GM04503 (cell line): ENCODE measurements at regions not wholly inside any gene's neighbourhood (a gene's known extent, or its start where the extent isn't known, plus 50 kb on each side); places are given as distances from the start of the nearest gene placed in this dataset.

Source experiments
- DNase-seq: peaks from one replicate; pipeline ENCODE4 v3.0.0-alpha.2; 2012; ENCODE audit warnings: low read depth

DNA sequence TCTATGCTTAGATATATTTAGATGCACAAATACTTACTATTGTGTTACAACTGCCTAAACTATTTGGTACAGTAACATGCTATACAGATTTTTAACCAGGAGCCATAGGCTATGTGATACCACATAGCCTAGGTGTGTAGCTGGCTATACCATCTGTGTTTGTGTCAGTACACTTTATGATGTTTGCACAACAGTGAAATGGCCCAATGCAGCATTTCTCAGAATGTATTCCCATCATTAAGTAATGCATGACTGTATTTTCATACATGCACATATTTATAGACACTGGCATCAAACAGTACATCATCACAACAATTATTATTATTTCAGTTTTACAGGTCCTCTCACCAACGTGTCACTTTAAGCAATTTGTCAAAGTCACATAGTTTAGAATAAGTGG lies 979.5 kb upstream of the TENM4 start:
- DNase-seq: no peak

DNA sequence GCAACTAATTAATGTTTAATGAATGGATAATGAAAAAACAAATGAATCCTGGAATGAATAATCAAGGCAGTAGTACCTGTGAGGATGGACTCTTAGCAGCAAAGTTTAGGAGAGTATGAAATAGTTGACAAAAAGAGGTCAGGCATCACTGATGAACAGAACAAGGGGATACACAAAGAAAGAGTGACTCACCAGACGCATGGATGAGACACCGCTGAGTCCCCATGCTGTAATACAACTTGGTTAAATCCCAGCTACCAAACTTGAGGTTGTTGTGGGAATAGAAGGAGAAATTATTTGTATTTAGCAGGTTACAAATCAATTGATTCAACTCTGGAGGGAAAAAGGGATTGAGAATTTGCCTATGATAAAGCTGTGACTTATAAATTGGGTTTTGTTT lies 976.9 kb upstream of the TENM4 start:
- DNase-seq: no peak

DNA sequence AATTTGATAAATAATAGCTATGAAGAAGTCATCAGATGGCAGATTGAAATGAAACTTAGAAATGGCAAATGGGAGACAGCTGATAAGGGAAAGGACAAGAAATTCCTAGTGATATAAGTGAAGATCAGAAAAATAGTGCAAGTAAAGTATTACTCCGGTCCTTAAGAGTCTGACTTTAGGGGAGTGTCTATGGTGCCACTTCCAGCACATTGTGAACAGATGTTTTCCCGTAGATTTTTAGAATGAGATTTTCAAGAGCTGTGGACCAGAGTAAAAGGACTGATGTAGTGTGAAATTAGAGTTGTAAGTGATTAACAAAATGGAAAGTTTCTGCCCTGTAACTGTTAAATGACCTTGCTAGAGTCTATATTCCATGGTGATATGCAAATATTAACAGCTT lies 974.8 kb upstream of the TENM4 start:
- no peak for DNase-seq

DNA sequence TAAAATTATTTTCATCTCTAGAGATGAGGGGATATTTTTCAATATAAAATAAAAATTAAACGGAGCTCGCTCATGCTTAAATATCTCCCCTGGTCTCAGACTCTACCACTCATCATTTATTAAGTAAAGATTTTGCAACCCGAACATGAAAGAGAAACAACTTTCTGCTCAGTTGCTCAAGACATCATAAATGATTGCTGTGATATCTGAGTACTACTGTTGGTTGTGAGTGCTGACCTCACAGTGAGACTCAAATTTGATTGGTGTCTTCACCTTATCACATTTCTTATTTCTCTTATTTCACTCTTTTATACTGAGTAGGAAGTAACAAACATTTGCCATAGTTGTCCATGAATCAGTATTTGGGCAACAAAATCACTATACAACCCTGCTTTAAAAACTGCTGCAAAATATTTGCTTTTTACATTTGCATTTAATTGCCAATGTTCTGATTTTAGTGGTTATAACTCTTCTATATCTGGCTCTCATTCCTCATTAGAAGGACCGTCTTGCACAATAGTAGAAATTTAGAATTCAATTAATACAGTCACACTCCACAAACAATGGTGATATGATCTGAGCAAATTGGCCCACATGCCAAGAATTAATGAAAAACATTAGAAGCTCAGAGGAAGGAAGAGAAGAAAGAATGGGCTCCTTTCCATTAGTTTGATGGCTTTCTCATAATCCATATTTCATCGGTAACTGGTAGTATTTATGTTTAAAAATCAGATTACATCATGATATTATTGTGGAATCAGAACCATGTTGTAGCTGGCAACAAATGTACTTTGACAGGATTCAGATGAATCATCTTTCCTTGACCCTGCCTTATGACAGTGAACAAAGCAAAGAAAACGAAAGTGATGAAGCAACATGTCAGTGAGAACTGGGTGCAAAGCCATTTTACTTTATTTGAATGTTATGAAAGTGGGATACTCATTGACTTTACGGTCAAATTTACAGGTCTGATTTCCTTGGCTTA lies 973.6 kb upstream of the TENM4 start:
- no peak for DNase-seq

DNA sequence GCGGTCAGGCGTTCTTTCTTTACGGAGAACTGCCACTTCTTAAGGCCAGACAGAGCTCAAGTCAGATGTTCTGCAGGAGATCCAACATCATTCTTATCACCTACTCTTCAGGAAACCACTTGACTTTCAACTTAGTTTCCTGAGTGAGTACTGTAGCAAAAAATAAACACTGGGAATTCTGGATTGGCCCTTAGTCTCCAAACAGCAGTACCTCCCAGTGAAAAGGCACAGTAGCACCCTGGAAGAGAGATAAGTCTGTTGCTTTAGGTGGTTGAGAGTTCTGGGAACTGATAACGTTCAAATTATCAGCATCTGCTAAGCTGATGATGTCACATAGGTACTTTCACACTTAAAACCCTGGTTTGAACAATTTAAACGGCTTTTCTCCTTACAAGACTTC lies 971.8 kb upstream of the TENM4 start:
- no peak for DNase-seq

DNA sequence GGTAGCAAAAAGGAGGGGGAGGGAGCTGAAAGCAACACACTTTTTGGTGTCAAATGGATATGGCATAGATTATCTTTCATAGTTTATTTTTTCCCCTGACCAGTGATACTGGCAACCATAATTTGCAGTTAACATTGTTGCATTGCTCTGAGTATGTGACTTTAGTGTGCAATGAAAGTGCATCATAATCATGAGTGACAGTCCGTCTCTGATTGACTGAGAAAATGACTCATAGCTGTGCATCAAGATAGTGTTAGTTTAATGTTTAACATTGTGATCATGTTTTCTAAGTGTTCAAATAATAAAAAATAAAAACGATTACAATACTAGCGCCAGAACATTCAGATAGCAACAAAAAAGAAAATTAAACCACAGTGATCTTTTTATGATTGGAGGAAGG lies 952.4 kb upstream of the TENM4 start:
- no peak for DNase-seq

DNA sequence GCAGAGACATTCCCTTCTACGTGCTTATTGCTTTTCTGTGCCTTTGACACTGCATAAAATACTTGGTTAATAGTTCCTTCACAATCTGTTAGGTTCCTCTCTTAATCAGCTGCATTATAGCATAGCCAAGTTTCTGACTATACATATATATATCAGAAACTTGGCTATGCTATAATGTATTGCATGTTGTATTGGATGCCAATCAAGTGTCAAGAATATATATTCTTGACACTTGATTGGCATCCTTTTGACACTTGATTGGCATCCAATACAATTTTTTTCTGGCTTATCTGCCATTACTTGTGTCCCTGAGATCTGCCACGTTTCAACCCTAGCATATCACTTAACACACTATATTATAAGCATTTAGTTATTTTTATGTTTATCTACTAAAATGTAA lies 949.7 kb upstream of the TENM4 start:
- DNase-seq: no peak

DNA sequence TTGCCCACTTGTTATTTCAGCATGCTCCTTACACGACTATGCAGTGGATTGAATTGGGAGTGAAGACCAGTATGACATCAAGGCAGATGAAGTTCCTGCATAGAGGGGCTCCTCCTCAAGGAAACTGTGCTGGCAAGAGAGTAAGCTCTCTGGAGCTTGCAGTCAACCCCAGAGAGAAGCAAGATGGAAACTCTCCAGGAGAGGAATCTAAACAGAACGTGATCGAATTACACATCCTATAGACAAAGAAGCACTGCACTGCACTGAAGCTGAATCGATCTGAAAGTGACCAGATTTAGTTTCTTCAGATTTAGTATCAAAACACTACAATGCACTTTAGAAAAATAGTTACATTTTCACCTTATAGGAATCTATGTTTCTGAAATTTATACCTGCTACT lies 947.7 kb upstream of the TENM4 start:
- DNase-seq: no peak

DNA sequence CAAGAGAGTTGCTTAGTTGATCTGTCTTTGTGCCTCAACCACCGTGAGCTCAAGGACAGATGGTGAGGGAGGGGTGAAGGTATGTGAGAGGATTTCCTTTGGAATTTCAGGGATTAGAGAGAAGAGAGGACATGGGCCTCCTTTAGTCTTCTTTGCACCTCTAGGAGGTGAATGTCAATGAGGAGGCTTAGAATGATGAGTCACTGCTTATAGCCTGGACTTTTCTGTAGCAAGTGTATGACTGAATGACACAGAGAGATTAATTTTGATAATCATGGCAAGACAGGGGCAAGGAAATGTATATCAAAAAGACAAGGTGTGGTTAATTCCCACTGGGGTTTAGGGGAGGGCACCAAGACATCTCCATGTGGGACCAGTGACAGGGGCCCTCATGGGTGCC lies 947.3 kb upstream of the TENM4 start:
- DNase-seq: no peak

DNA sequence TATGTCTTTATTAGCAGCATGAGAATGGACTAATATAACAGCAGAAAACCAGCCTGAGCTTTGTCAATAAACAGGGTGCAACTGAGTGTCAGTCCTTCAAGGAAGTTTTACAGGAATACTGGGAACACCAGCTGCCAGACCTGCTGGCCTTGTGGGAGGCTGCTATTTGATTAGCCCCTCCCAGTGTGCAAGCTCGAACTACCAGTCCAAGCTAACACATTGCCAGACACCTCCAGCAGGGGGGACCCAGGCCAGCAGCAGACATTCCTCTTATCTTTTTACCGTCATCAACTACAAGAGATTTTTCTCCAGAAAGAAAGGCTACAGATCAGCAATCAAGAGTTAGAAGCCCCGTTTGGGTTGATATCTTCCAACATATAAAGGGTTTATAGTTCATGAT lies 942.8 kb upstream of the TENM4 start:
- no peak for DNase-seq

DNA sequence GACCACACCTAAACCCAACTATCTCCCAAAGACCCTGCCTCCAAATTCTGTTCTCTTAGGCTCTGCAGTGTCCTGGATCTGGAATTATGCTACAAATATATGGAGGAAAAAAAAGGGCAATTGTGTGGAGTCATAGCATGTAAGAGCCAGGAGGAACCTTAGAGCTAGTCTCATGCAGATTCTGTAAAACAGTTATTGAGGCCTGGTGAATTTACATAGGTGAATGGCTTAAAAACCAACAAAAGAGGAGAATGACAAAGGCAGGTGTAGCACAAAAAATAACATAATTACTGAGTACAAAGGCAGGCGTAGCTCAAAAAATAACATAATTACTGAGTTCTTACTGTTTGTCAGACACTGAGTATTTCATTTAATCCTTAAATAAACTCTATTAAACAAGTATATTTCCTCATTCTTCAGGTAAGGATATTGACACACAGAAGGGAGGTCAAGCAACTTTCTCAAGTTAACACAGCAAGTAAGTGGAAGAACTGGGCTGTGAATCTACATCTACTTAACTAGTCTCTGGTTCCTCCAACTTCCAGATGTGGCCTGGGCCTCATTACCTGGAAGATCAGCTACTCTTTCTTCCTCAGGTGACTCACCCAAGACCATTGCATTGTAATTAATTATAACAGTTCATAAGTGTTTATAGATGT lies 938.9 kb upstream of the TENM4 start:
- no peak for DNase-seq

DNA sequence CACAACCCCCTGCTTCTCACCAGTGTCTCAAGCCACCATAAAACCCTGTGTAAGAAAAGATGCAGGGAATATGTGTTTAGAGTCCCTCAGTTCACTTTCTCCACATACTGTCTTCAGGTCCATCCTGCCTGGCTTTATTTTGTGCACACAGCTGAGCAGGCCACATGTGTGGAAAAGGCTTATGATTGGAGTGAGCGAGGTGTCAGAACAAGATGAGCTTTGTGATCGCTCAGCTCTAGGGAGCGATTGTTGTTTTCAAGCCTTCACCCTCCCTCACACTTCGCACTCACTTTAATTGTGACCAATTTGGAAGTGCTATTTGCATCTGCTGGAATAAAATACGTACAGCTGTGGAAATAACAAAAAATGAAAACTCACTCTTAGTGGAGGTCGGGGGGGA lies 931.1 kb upstream of the TENM4 start:
- DNase-seq: no peak

DNA sequence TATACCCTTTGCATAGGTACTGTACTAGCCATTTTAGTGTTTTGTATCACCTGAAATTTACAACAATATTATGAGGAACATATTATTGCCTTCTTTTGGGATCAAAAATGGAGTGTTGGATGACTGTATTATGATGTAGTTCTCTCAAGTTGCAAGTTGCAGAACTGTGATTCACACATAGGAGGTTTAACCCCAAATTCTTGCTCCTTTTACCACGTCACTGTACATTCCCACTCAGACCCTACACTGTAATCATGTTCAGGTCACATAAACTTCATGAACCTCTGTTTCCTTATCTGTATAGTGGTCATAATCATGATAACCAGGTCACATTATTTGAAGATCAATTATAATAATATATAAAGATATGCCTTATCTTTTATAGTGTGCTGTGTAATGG lies 925.1 kb upstream of the TENM4 start:
- DNase-seq: no peak

DNA sequence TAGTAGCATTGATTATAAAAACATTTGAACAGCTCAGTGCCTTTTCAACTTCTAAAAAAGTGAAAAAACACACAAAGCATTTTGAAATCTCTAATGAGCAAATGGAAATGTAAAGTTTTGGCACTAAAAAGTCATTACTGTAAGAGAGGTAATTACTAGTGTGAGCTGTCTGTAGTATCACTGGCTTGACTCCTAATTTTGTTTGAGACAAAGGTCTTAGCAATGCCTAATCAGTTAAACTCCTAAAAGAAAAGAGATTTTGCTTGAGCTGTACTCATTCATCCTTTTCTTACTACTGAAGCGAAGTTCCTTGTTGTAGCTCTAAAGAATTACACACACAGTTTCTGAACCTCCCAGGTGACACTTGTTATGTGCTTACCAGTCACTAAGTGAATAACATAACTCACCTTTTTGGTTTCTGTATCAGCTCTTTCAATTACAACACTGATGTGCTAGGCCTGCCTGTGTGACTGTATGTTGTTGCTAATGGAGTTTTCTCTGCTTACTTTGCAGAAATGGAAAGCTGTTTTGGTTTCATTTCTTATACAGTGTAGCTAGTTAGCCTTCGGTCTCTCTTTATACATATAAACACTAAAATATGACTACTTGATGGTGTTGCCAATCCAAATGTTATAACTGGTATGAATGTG lies 924.4 kb upstream of the TENM4 start:
- no peak for DNase-seq

DNA sequence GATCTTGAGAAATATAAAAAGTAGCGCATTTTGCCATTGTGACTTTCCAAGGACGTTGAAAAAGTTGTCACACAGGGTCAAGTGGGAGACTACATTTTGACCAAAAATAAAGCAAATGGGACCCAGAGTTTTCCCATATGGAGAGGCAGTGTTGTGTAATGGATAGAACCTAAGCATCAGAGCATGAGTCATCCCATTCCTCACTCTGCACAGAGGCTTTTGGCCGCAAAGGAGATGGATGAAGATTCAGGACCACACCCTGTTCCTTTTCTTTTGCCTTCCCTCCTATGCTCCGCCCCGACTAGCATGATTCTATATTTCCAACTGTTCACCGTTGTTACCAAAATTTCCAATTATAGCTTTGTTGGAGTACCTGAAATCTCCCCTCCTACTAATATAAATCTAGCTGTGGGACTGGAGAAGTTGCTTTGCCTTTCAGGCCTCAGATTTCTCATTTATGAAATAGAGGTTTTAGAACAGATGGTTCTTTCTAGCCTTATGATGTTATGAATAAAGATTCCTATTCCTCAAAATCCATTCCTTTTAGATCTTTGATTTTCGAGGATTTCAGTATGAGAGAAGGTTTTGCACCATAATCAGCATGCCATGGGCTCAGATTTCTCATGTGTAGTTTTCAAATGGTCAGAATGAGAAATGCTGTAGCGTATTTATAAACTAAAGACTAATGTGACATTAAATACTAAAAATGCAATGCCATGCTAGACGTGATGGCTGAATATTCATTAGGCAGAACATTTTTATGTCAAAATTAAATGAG lies 921.9 kb upstream of the TENM4 start:
- no peak for DNase-seq

DNA sequence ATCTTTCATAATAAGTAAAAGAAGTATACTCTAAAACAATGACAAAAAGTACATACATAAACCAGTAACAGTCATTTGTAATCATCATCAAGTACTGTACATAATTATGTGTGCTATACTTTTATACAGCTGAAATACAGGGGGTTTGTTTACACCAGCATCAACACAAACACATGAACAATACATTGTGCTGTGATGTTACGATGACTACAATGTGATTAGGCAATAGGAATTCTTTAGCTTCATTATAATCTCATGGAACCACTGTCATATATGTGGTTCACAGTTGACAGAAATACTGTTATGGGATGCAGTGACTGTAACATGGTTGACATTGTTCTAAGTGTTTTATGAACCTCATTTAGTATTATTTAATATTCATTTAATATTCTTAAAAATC lies 914.4 kb upstream of the TENM4 start:
- no peak for DNase-seq

DNA sequence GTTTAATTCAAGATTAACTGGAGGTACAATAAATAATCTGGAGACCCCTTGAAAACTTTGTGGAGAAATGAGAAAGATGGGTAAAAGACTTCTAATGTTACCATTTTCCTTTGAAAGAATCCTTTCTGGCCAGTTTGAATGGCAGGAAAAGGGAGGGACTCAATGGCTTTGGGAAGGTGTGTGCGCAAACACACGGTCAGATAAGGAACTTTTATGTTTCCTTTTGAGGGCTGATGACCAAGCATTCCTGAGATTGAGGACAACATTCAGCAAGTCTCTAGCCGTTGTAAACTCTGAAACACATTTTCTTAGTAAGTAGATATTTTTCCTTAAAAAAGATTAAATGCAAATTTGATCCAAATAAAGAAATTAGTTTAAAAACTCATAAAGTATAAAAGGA lies 909.7 kb upstream of the TENM4 start:
- DNase-seq: no peak

DNA sequence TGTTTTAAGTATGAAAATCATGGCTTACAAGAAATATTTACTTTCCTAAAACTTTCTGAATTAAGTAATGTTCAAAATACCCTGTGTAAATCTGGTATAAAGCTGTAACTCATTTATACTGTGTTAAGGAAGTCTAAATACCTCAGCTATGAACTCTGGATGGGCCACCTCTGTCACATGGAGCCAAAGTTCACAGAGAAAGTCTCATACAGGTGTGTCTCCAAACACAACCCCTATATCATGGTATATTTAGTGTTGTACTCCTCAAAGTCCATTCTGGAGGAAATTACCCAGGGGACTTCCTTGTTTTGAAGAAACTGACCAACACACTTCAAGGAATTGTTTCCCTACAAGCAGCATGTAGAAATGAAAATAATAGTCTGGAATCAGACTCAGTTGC lies 909.2 kb upstream of the TENM4 start:
- no peak for DNase-seq

DNA sequence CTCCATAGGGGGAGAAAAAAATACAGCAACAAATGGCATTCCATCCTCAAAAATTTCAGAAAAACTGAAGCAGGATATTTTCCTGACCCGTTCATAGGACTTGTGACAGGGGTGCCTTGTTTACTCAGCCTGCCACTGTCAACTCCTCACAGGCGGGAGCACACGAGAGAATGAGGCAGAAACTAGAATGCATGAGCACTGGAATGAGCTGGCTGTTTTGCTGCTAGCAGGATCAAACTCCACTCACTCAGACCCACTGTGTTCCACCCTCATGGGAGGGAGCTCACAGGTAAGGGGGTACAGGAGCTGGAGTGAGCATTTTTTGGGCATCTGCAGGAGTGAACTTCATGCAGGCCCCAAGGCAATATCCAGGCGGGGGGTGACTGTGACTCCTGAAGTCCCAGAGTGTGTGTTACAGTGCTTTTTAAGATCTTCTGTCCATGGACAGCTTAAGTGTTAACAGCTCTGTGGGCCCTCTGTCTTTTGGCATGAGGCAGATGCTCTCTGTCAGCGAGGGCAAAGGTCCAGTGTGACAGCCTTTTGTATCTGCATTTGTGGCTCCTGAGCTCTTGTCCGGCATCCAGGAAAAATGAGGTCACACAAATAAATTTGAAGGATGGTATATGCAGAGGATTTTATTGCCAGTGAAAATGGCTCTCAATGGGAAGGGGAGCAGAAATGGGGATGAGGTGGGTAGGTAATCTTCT lies 905.7 kb upstream of the TENM4 start:
- no peak for DNase-seq

DNA sequence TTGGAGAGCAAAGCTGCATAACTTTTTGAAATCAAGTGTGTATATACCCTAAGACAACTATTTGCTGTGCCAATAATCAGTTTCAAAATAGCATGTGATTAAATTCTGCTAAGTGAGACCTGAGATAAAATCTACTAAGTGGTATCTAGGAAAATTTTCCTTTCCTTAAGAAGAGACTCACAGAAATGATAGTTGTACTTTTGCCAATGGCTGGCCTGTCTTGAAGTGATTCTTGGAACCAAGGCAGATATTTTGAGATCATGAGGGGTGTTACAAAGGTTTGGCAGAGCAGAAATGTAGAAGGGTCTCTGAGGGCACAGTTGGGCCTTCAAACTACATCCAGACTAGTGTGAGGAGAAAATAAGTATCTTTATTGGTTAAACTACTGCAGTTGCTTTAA lies 902.6 kb upstream of the TENM4 start:
- DNase-seq: no peak

DNA sequence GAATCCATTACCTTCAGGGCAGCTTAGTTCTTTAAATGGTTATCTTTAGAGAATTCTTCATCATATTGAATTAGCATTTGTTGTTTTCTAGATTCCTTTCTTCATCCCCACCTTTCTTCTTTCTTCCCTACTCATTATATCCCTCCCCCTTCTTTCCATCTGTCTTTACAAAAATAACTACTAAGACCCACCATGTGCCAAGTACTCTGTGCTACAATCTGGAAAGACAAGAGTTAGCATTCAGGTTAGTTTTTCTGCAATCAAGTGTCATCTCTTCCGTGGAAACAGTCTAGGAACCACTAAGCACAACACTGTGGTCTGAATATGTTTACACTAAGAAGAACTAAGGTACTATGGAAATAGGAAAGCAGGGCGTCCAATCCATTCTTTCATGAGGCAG lies 897.4 kb upstream of the TENM4 start:
- DNase-seq: no peak

DNA sequence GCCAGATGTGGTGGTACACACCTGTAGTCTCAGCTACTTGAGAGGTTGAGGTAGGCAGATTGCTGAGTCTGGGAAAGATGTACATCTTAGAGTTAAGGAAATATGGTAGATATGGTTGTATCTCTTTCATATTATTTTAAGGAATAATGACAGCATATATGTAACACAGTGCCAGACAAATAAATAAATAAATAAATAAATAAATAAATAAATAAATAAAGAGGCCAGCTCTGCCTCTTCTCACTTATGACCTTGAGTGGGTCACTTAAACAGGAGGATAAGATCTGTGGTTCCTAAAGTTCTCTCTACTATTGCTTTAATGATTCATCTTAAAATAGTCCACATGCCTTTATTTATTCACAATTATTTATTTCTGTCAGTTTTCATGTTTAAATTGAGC lies 890.9 kb upstream of the TENM4 start:
- DNase-seq: no peak
